ENCODE measurements at regions not wholly inside any gene's neighbourhood (a gene's known extent, or its start where the extent isn't known, plus 50 kb on each side); places are given as distances from the start of the nearest gene placed in this dataset.

DNA sequence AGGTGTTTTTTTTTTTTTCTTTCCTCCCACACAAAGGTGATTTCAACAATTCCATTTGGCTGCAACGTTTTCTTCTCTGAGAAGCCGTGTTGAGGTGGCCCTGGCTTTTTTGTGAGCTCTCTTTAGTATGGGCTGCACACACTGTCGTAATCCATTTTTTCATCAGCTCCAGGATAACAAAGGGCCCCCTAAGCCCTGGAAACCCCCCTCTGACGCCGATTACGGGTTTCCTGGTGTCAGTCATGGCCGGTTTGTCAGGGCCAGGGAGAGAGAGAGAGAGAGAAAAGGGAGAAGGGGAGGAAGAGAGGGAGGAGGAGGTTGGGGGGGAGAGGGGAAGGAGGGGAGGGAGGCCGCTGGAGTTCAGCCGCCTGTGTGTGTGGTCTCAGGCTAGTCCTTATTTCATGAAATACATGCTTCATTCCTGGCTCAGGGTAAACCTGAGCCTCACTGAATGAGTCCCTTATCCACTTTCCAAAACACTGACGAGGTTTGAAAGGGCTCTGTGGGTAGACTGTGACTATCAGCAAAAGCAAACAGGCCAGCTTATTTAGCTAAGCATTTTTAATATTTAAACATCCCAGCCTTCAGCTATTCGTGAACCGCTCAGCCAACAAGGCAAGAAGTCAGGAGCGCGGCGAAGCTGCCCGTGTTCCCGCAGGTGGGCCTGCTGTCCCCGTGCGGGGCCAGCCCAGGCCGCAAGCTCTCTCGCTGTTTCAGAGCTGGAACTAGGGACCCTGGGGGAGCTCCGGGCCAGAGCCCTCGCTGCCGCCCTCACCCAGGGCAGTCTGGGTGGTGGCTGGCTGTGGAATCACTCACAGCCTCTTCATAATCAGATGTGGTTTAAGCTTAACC, 172.8 kb downstream of the ERCC6L2 start:
- TF ChIP-seq, protein P1, sequence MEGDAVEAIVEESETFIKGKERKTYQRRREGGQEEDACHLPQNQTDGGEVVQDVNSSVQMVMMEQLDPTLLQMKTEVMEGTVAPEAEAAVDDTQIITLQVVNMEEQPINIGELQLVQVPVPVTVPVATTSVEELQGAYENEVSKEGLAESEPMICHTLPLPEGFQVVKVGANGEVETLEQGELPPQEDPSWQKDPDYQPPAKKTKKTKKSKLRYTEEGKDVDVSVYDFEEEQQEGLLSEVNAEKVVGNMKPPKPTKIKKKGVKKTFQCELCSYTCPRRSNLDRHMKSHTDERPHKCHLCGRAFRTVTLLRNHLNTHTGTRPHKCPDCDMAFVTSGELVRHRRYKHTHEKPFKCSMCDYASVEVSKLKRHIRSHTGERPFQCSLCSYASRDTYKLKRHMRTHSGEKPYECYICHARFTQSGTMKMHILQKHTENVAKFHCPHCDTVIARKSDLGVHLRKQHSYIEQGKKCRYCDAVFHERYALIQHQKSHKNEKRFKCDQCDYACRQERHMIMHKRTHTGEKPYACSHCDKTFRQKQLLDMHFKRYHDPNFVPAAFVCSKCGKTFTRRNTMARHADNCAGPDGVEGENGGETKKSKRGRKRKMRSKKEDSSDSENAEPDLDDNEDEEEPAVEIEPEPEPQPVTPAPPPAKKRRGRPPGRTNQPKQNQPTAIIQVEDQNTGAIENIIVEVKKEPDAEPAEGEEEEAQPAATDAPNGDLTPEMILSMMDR (IDR thresholded peaks at IDR 0.05; ENCODE audit: insufficient read depth, low read length, missing control alignments), result no peak
- DNase-seq (ENCODE audit: low read depth, low spot score), result no peak
- POLR2A ChIA-PET, result no interaction called here
- no peak overlapping the region for H3K4me3 ChIP-seq (ENCODE audit: low read depth, low read length)
- CTCF ChIA-PET, result no interaction called here

DNA sequence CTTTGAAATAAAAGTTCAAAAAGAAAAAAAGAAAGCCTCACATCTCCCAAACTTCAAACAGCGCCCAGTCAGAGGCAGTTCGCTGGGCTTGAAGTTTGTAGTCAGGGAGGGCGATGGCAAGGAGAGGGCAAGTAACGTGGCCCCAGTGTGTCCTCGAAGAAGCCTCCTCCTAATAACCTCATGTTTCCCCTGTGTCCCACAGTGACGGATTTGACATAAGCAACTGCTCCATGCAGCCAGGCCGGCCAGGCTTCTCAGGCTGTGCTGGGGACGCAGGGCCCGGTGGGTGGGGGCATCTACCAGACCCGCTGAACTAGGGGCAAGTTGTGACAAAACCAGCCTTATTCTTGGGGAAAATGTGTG, 172.2 kb downstream of the ERCC6L2 start:
- DNase-seq (ENCODE audit: low read depth, low spot score), result no peak

DNA sequence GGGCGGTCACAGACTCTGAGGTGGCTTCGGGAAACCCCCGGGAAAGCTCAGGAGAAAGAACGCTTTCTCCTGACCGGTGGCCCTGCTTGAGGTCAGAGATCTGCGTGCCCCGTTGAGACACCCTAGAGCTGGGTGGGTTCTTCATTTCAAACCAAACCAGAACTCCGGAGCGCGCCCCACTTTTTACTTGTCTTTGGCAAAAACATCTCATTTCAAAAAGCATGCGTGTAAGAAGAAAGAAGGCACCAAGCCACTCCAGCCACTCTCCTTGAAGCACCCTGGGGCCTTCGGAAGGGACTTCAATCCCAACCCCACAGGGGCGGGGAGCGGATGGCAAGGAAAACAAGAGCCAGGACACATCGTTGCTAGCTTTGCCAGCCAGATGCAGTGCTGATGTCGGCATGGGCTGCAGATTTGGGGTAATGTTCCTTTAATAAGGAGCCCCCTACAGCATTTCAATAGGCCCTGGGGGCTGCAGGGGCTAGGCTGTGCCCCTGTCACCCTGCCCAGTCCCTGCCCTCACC, 171.7 kb downstream of the ERCC6L2 start:
- DNase-seq (ENCODE audit: low read depth, low spot score), result no peak
- no peak overlapping the region for H3K4me3 ChIP-seq (ENCODE audit: low read depth, low read length)
- POLR2A ChIA-PET, result no interaction called here
- TF ChIP-seq, protein P1 (IDR thresholded peaks at IDR 0.05; ENCODE audit: insufficient read depth, low read length, missing control alignments), result no peak
- CTCF ChIA-PET, result no interaction called here

More for the DNA sequence above, 172.2 kb downstream of the ERCC6L2 start:
- TF ChIP-seq, protein P1 (IDR thresholded peaks at IDR 0.05; ENCODE audit: insufficient read depth, low read length, missing control alignments), result no peak
- ChIA-PET CTCF (no interaction called here), POLR2A (no interaction called here)
- H3K4me3 ChIP-seq (ENCODE audit: low read depth, low read length), result no peak overlapping the region

DNA sequence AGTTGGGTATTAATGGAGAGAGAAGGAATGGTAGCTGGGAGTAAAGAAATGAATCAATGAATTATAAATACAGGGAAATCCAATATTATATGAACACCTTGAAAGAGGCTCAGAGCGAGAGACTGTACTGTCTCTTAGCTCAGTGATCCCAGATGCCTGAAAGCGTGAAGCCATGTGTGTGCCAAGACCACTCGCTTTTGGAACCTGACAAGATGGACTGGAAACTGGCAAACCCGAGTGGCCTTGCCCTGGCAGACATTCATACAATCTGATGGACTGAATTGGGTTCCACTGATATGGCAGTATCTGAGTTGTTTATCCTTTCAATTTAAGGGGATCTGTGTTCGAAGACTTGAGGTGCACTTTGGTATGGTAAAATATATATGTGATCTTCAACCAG, 170.3 kb downstream of the ERCC6L2 start:
- TF ChIP-seq, protein P1 (IDR thresholded peaks at IDR 0.05; ENCODE audit: insufficient read depth, low read length, missing control alignments), result no peak
- H3K4me3 ChIP-seq (ENCODE audit: low read depth, low read length), result no peak overlapping the region
- no peak for DNase-seq (ENCODE audit: low read depth, low spot score)
- CTCF ChIA-PET, result no interaction called here
- POLR2A ChIA-PET, result no interaction called here

DNA sequence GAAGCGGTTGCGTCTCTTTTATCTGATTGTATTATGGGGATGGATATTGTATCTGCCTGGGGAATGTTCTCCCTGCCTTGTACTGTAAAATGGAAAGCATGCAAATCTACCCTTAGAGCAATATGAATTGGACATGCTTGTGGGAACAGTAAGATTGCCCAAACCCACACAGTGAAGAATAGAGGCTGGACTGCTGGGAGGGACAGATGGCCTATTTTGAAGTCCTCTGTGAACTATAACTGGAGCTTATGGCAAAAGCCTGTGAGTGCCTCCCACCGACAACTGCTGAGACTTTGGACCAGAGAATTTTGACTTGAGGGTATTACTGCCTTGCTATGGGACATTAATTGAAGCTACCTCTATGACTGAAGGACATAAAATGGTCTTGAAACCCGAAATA, 168.9 kb downstream of the ERCC6L2 start:
- ChIA-PET CTCF (no interaction called here), POLR2A (no interaction called here)
- DNase-seq (ENCODE audit: low read depth, low spot score), result no peak
- TF ChIP-seq, protein P1 (IDR thresholded peaks at IDR 0.05; ENCODE audit: insufficient read depth, low read length, missing control alignments), result no peak
- H3K4me3 ChIP-seq (ENCODE audit: low read depth, low read length), result no peak overlapping the region

DNA sequence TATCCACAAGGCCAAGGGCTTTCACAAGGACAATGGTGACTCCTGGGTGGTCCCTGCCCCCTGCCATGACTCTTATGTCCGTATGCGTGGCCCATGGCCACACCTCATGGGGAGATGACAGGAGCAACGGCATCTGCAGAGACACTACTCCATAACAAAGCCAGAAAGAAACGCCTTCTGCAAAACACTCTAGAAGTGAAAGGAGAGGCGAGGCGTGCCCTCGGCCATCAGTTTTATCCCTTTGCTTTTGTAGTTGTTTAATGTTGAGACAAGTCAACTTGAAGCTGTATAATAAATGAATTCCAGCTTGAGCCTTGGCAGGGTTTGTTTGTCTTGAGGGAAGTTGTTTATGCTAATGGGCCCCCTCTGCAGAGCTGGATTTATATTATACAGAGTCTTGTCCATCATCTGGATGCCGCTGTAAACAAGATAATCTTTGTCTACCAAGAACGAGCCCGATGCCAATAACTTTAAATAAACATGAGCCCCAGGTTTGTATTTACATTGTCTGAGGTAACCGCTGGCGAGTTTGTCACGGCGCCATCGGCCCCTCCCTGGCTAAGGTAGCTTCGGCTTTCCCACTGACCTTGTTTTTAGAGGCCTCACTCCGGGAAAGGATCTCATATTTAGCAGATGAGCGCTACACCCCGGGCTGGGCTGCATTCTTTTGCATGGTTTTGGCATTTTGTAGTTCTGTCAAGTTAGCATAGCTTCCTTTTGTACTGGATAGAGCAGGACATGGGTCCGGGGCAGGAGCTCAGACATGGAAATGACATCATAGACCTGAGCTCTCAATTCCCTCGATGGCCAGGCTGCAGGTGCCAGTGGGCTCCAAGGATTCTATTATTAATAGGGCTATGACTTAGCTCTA, 165.3 kb downstream of the ERCC6L2 start:
- ChIA-PET POLR2A (no interaction called here), CTCF (no interaction called here)
- no peak for DNase-seq (ENCODE audit: low read depth, low spot score)
- H3K4me3 ChIP-seq (ENCODE audit: low read depth, low read length), result no peak overlapping the region
- TF ChIP-seq, protein P1 (IDR thresholded peaks at IDR 0.05; ENCODE audit: insufficient read depth, low read length, missing control alignments), result no peak
